ENCODE measurements at regions not wholly inside any gene's neighbourhood (a gene's known extent, or its start where the extent isn't known, plus 50 kb on each side); places are given as distances from the start of the nearest gene placed in this dataset.

DNA sequence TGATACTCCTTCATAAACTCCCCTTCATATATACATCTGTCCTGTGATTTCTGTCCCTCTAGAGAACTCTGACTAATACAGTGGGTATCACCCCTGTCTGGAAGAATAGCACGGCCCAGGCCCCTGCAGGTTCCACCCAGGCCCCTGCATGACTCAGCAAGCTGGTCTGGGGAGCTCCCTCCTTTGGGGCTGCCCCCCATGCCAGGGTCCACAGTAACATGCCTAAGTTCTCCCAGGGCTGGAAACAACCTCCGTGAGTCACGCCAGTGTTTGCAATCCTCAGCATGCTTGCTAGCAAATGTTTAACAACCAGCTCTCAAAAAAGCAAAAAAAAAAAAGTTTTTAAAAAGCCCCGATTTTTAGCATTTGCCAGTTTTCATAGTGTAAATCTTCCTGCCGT is 134.3 kb upstream of the CDH4 start:
- no peak for DNase-seq (ENCODE audit: low read depth in 2 of 2)

DNA sequence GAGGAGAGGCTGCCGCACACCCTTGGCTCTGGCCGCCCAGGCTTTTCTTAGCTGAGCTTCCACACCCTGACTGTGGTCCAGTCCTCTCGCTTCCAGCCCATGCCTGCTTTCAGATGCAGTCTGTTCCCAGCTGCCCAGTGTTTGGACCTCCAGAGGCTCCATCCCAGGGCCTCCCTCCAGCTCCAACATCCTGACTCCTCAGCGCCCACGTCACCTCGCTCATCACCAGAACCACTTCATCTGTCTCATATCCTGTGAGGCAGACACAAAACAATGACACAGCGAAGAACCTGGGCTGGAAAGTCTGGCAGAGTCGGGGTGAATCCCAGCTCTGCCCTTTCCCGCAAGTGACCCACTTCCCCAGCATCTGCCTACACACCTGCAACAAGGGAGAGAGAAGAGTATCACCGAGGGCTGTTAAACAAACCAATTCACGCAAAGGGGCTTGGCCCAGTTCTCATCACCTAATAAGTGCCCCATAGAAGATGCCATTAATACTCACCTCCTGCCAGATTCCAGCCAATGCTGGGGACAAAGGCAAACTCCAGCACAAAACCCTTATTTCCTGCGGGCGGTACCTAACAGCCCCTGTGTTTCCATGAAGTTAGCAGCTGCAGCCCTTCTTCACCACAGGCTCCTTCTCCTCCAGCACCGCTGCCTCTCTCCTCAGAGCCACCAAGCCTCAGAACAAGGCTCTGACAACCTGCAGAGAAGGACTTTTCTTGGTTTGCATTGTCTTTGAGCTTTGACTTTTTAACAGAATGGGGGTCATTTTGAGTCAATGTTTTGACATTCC is 133.4 kb upstream of the CDH4 start:
- no peak for DNase-seq (ENCODE audit: low read depth in 2 of 2)

GRCh38 chr20:61119273-61119672 is 132.8 kb upstream of the CDH4 start:
- DNase-seq (ENCODE audit: low read depth in 2 of 2), result no peak

- no peak for DNase-seq (ENCODE audit: low read depth in 2 of 2)
These were observed 132.2 kb upstream of the CDH4 start for GRCh38 chr20:61119794-61120410.

DNA sequence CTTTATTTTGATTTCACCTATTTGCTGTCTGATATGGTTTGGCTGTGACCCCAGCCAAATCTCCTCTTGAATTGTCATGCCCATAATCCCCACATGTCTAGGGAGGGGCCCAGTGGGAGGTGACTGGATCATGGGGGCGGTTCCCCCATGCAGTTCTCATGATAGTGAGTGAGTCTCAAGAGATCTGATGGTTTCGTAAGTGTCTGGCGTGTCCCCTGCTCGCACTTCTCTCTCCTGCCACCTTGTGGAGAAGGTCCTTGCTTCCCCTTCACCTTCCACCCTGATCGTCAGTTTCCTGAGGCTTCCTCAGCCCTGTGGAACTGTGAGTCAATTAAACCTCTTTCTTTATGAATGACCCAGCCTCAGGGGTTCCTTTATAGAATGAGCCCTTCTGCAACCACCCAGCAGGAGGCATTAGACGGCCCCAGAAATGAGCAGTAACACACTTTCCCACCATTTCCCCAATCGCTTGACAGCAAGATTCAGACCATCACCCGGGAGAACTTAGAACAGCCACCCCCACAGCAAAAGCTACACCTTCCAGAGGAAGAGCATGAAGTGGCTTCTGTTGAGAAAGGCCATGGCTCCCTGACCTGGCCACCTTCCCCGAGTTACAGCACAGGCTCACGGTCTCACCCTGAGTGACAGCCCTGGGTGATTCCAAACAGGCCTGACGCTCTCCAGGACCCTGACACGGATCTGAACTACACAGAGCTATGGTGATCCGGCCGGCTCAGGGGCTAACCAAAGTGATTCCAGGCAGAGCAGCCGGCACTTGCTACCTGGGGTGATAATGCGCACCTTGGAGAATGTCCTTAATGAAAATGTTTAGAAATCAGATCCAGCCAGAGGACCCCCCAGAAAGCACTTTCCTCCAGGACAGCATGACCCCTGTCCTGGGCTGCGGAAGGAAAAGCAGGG is 131.2 kb upstream of the CDH4 start:
- no peak for DNase-seq (ENCODE audit: low read depth in 2 of 2)

GRCh38 chr20:61121661-61122060 is 130.4 kb upstream of the CDH4 start:
- DNase-seq (ENCODE audit: low read depth in 2 of 2), result no peak

DNA sequence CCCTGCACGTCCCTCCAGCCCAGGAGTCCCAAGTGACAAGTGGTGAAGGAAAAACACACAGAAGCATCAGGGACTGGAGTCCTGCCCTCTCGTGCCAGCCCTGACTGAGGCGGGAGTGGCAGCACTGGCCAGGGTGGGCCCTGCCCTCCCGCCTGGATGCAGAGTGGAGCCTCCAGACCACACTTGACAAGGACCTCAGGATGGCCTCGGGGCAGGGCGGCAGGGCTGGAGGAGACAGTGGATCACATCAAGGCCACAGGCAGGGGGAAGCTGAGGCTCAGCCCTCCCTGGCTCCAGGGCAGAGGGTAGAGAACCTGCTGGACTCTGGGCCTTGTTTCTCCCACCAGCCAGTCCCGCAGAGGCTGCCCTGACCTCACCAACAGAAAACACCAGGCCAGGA is 128.8 kb upstream of the CDH4 start:
- no peak for DNase-seq (ENCODE audit: low read depth in 2 of 2)

GRCh38 chr20:61123751-61124368 is 128.2 kb upstream of the CDH4 start:
- no peak for DNase-seq (ENCODE audit: low read depth in 2 of 2)

- DNase-seq (ENCODE audit: low read depth in 2 of 2), result no peak
These were observed 127.0 kb upstream of the CDH4 start for GRCh38 chr20:61125076-61125475.

- DNase-seq (ENCODE audit: low read depth in 2 of 2), result no peak
These were observed 126.4 kb upstream of the CDH4 start for GRCh38 chr20:61125546-61126180.

- no peak for DNase-seq (ENCODE audit: low read depth in 2 of 2)
These were observed 125.5 kb upstream of the CDH4 start for GRCh38 chr20:61126369-61127195.

DNA sequence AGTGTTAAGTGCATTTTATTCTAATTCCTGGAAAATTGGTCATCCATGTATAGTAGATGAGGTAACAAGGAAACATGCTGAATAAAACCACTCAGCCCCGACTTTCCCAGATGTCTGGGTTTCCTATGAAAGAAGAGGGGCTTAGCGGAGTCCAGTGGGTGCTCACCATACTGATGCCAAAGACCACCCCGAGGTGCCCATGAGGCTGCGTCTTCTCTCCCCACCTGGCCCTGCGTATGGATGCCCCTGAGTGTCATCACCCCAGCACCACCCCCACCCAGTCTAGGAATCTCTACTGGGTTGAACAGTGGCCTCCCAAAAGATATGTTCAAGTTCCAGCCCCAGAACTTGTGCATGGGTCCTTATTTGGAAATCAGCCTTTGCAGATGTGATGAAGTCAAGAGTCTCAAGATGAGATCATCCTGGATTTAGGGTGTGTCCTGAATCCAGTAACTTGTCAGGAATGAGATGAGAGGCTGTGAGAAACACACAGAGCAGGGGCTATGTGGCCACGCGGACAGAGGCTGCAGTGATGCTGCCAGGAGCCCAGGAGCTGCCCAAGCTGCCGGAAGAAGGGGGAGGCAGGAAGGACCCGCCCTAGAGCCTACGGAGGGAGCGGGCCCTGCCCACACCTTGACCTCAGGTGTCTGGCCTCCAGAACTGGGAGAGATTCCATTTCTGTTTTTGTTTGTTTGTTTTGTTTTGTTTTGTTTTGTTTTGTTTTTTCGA is 124.6 kb upstream of the CDH4 start:
- DNase-seq (ENCODE audit: low read depth in 2 of 2), result no peak

- DNase-seq (ENCODE audit: low read depth in 2 of 2), result no peak
These were observed 123.3 kb upstream of the CDH4 start for GRCh38 chr20:61128701-61129269.

DNA sequence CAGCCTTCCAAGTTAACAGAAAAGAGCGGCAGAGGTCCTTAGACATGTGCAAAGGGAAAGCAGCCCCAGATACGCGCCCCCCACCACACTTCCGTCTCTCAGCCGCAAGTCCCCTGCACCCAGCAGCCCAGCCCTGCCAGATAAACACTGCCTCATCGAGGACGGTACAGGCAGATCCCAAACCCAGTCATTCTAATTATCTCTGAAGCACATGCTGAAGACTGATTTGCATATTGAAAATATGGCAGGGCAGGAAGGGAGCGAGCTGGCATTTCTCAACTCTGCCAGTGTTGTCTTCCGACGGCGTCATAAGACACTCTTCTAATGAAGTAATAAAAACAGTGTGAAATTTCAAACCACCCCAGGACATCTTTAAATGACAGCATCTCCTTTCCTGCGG is 122.8 kb upstream of the CDH4 start:
- no peak for DNase-seq (ENCODE audit: low read depth in 2 of 2)

GRCh38 chr20:61130156-61130555 is 121.9 kb upstream of the CDH4 start:
- DNase-seq (ENCODE audit: low read depth in 2 of 2), result no peak

GRCh38 chr20:61131944-61132343 is 120.1 kb upstream of the CDH4 start:
- DNase-seq (ENCODE audit: low read depth in 2 of 2), result no peak

GRCh38 chr20:61133611-61134010 is 118.5 kb upstream of the CDH4 start:
- no peak for DNase-seq (ENCODE audit: low read depth in 2 of 2)

DNA sequence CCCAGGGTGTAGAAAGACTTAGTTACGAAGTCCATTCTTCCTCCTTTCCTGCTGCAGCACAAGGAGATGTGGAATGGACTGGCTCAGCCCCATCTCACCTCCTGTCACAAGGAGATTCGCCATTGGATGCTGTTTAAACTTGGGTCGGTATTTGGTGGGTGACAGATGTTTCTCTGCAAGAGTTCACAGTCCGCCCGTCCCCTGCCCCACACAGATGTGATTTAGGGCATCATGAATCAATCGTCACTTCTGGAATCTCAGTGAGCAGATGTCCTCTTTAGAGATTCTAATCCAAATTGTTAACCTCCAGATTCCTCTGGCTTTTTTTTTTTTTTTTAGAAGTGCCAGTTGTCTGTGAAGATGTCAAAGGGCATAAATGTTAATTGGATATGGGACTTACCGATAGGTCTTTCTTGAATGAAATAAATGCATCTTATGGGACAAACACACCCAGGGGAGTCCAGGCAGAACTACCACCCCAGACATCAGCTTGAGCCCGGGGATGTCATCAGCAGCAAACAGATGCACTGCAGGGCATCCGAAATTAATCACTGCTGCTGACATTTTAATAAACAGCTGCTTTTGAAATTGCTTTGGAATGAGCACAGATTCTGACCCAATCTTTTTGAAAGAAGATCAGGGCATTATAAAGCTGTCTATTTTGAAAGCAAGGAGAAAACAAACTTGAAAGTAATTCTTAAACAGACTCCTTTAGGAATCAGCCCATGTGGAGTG is 117.6 kb upstream of the CDH4 start:
- no peak for DNase-seq (ENCODE audit: low read depth in 2 of 2)

DNA sequence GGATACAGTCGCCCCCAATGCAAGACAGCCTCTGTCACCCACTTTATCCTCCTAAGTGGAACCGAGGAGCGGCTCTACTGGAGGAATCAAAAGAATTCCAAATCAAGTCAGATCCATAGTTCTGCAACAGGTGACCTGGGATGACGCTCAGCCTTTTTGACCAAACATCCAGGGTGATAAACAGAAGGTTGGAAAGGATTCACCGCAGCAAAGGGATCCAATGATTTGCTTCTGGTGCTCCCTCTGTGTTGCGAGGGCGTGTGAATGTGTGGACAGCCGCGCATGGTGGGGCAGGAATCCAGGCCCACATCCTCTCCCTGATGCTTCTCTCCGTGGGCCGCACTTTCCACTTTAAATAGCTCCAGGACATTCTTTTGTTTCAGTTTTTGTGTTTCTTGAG is 116.8 kb upstream of the CDH4 start:
- no peak for DNase-seq (ENCODE audit: low read depth in 2 of 2)
